ENCODE measurements at regions not wholly inside any gene's neighbourhood (a gene's known extent, or its start where the extent isn't known, plus 50 kb on each side); places are given as distances from the start of the nearest gene placed in this dataset.

- TF ChIP-seq CTCF (conservative IDR thresholded peaks at IDR 0.05): no peak
- H3K79me1 ChIP-seq (ENCODE audit: insufficient read depth, low read depth, low read length, poor library complexity, severe bottlenecking): no peaks in the 10 kb centered on the region
- H3K14ac ChIP-seq (ENCODE audit: insufficient read depth, low read length): no peak overlapping the region
- H3K56ac ChIP-seq (ENCODE audit: insufficient read length, low read depth, low read length): no peak overlapping the region
- no peak overlapping the region for H2BK20ac ChIP-seq (ENCODE audit: low read depth, low read length, poor library complexity, severe bottlenecking)
- Mint-ChIP-seq H3K27me3 (ENCODE audit: low read depth) (no peaks in the 10 kb centered on the region; the same call in 1 of the 2 replicates), H3K27ac (0 out of 7 replicates have a peak overlapping the region, but pooled peaks of 1 of the 3 experiments have one; percentile 6), H3K4me1 (peaks cover 22 to 25% of the 10 kb centered on the region in 2 experiments), H3K4me3 (no peak overlapping the region), H3K36me3 (ENCODE audit: insufficient read depth in 1 of 3, low read depth in 3 of 3) (peaks cover 0 to 1% (median 0%) of the 10 kb centered on the region in 3 experiments; a peak in 2 of 7 replicates), H3K9me3 (peaks cover 0 to 1% of the 10 kb centered on the region in 2 experiments; a peak in 1 of 5 replicates)
- H3T11ph ChIP-seq (ENCODE audit: low read length): no peak overlapping the region
- H3K9me3 ChIP-seq (ENCODE audit: control insufficient read depth, low read depth, low read length): no peaks in the 10 kb centered on the region
- H3K23ac ChIP-seq (ENCODE audit: insufficient read length, low read depth, low read length): no peak overlapping the region
- H4K8ac ChIP-seq (replicated peaks; ENCODE audit: insufficient read length, low read depth, low read length): no peak overlapping the region
- H3K4me1 ChIP-seq (ENCODE audit: insufficient read depth, low read length): peaks cover 5% of the 10 kb centered on the region; the same call in 1 of the 2 replicates
- WGBS (ENCODE audit: extremely low coverage, insufficient read length, low lambda C conversion rate): no CpG with 5 or more reads among the region's 6 CpGs
- no peak overlapping the region for H2BK12ac ChIP-seq (ENCODE audit: insufficient read length, low read depth, low read length)
- H3K18ac ChIP-seq (ENCODE audit: insufficient read length, low read depth, low read length): no peak overlapping the region
- no peaks in the 10 kb centered on the region for H3K27me3 ChIP-seq (ENCODE audit: insufficient read depth, low read length)
- no peak overlapping the region for H3K4me2 ChIP-seq (ENCODE audit: insufficient read depth, insufficient read length, low read length)
- H3K23me2 ChIP-seq (ENCODE audit: insufficient read length, low read depth, low read length, poor library complexity, severe bottlenecking): no peaks in the 10 kb centered on the region
- H3K27ac ChIP-seq (ENCODE audit: insufficient read length, low read depth, low read length): no peak overlapping the region
- no peak overlapping the region for H3K4ac ChIP-seq (ENCODE audit: low read depth, low read length)
- H3K79me2 ChIP-seq (ENCODE audit: insufficient read depth, low read length): no peaks in the 10 kb centered on the region
- DNase-seq: no peak
- no peak overlapping the region for H2AFZ ChIP-seq (ENCODE audit: low read length)
- H4K20me1 ChIP-seq (ENCODE audit: control insufficient read depth, insufficient read depth, insufficient read length): no peaks in the 10 kb centered on the region
- no peak overlapping the region for H4K91ac ChIP-seq (ENCODE audit: insufficient read length, low read depth, low read length)
- H2BK120ac ChIP-seq (ENCODE audit: low read depth, low read length, poor library complexity, severe bottlenecking): no peak overlapping the region
- no peak overlapping the region for H3K9ac ChIP-seq (ENCODE audit: extremely low read depth, insufficient read length, low read length)
- no peak overlapping the region for H2BK15ac ChIP-seq (ENCODE audit: low read depth, low read length)
- no peak overlapping the region for H2AK5ac ChIP-seq (ENCODE audit: insufficient read length, low read length)
- H2BK5ac ChIP-seq (ENCODE audit: insufficient read length, low read length): no peak overlapping the region
- no peak overlapping the region for H4K5ac ChIP-seq (ENCODE audit: insufficient read length, low read depth, low read length)
Observed at GRCh38 chr1:163875927-163876320, 554.2 kb downstream of the NUF2 start.
